Adrenal gland (tissue), 9 donors: ENCODE measurements at regions not wholly inside any gene's neighbourhood (a gene's known extent, or its start where the extent isn't known, plus 50 kb on each side); places are given as distances from the start of the nearest gene placed in this dataset.
"Not testable (repeated sequence)": the region's sequence is repeated elsewhere in the genome, so short reads cannot be mapped to it uniquely, and the experiment has no call there.

Experiments used
- DNase-seq, 7 donors: peaks; one replicate each; pipeline ENCODE4 v3.0.0-alpha.2; 2019 to 2020
- H3K27ac ChIP-seq, 5 donors: fragments of 200-600 bp; sonication (generic) in 4 of 5; 1 replicate in 3 of 5; 2 replicates in 2 of 5; pipeline versions ENCODE4 v1.5.1 to v1.8.0; 2016 to 2020; ENCODE audit warnings: mild to moderate bottlenecking in 1 of 5
- H3K27me3 ChIP-seq: fragments of 200-600 bp; 2 replicates; pipeline ENCODE4 v1.8.0; 2021
- H3K36me3 ChIP-seq, 2 donors: fragments of 200-600 bp; replicated peaks in 1 of 2; 1 replicate in 1 of 2; 2 replicates in 1 of 2; pipeline versions ENCODE4 v1.5.1 to v1.8.0; 2018 to 2022
- H3K4me1 ChIP-seq, 2 donors: fragments of 200-600 bp; replicated peaks in 1 of 2; 1 replicate in 1 of 2; 2 replicates in 1 of 2; pipeline versions ENCODE4 v1.5.1 to v1.8.0; 2018 to 2021
- H3K4me3 ChIP-seq, 4 donors: fragments of 200-600 bp; sonication (generic) in 3 of 4; one replicate each; pipeline ENCODE4 v1.5.1; 2016 to 2018
- H3K9me3 ChIP-seq, 3 donors: fragments of 200-600 bp; sonication (generic) in 1 of 3; replicated peaks in 1 of 3; 1 replicate in 2 of 3; 2 replicates in 1 of 3; pipeline versions ENCODE4 v1.5.1 to v1.8.0; 2016 to 2021
- POLR2A ChIP-seq, 2 donors: fragments of 450-650 bp; IDR thresholded peaks; one replicate each; pipeline ENCODE4 v1.6.1; 2017; ENCODE audit warnings: antibody characterized with exemption in 2 of 2, mild to moderate bottlenecking in 2 of 2, moderate library complexity in 1 of 2
- WGBS, 4 donors: extraction: QIAGEN DNeasy Blood & Tissue Kit in 2 of 4; methylation state at CpG; one replicate each; pipeline versions ENCODE4 v1.1.5 to v1.1.7; 2013 to 2017; 5-methylcytosine and 5-hydroxymethylcytosine counted together
- intact Hi-C, 2 donors: fragments of 100-400 bp; cut with DNase I; formaldehyde crosslinking; loops; one replicate each; pipeline versions ENCODE4 v1.14.1 to v1.15.0; 2022 to 2023
- TF ChIP-seq, protein P1 (sequence below), 6 experiments: fragments of 450-650 bp in 4 of 6; fragments of 200-600 bp in 2 of 6; sonication (generic) in 1 of 6; IDR thresholded peaks; 1 replicate in 5 of 6; 2 replicates in 1 of 6; pipeline versions ENCODE4 v1.5.1 to v1.8.0; 2016 to 2021; ENCODE audit warnings: antibody characterized with exemption in 6 of 6, mild to moderate bottlenecking in 2 of 6, moderate library complexity in 1 of 6
- donor health status: healthy with polysubstance abuse.
- donor health status: Bipolar disorder and iron deficiency.
- donor health status: DM: yes; HTN: yes; CAD: no.
- donor health status: DM: no; HTN: no; CAD: no.
- donor health status: DM: no; HTN: no; CAD: no.

DNA sequence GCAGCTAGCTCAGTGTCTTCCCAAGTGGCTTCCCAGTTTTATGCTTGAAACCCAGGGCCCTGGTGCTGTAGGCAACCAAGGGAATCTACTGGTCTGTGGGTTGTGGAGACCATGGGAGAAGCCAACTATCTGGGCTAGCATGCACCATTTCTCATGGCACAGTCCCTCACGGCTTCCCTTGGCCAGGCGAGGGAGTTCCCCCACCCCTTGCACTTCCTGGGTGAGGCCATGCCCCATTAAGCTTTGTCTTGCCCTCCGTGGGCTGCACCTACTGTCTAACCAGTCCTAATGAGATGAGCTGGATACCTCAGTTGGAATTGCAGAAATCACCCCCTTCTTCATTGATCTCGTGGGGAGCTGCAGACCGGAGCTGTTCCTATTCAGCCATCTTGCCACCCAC is 1152.0 kb downstream of the KHDRBS2 start:
- Histone ChIP-seq H3K9me3 (no peaks in the 10 kb centered on the region), H3K27me3 (no peaks in the 10 kb centered on the region), H3K4me1 (no peaks in the 10 kb centered on the region), H3K27ac (no peak overlapping the region), H3K36me3 (no peaks in the 10 kb centered on the region), H3K4me3 (no peak overlapping the region)
- intact Hi-C loops = no loop called here
- TF ChIP-seq POLR2A (IDR thresholded peaks at IDR 0.05) = no peak
- TF ChIP-seq, protein P1, sequence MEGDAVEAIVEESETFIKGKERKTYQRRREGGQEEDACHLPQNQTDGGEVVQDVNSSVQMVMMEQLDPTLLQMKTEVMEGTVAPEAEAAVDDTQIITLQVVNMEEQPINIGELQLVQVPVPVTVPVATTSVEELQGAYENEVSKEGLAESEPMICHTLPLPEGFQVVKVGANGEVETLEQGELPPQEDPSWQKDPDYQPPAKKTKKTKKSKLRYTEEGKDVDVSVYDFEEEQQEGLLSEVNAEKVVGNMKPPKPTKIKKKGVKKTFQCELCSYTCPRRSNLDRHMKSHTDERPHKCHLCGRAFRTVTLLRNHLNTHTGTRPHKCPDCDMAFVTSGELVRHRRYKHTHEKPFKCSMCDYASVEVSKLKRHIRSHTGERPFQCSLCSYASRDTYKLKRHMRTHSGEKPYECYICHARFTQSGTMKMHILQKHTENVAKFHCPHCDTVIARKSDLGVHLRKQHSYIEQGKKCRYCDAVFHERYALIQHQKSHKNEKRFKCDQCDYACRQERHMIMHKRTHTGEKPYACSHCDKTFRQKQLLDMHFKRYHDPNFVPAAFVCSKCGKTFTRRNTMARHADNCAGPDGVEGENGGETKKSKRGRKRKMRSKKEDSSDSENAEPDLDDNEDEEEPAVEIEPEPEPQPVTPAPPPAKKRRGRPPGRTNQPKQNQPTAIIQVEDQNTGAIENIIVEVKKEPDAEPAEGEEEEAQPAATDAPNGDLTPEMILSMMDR (IDR thresholded peaks at IDR 0.05) = no peak
- 70 to 84% (median 77%) methylated on average over 4 to 5 of the region's 5 CpGs for WGBS, 4 donors
- no peak for DNase-seq

DNA sequence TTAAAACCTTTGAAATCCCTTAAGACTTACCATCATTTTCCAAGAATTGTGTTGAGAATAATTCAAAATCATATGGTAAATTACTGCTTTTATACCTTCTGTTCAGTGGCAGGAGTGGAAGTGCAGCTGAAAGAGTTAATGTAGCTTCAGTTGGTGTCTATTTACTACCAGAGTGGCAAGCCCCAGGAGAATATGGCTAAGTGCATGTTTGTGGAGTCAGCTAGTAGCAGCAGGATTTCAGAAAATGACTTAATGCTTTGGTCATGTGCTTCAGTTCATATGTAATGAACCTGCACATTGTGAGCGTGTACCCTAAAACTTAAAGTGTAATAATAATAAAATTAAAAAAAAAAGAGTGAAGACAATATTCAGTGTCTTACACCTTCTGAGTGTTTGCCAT is 1171.8 kb downstream of the KHDRBS2 start:
- H3K9me3 ChIP-seq, H3K4me1 ChIP-seq, H3K27ac ChIP-seq, H3K36me3 ChIP-seq, intact Hi-C loops, H3K4me3 ChIP-seq, DNase-seq, H3K27me3 ChIP-seq: not testable (repeated sequence)
- WGBS, 4 donors = 65 to 94% (median 80%) methylated on average over 1 of the region's 1 CpG

DNA sequence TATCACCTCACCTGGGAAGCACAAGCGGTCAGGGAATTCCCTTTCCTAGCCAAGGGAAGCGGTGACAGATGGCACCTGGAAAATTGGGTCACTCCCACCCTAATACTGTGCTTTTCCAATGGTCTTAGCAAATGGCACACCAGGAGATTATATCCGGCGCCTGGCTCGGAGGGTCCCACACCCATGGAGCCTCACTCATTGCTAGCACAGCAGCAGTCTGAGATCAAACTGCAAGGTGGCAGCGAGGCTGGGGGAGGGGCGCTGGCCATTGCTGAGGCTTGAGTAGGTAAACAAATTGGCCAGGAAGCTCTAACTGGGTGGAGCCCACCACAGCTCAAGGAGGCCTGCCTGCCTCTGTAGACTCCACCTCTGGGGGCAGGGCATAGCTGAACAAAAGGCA is 1178.1 kb downstream of the KHDRBS2 start:
- H3K4me1 ChIP-seq, H3K36me3 ChIP-seq, H3K27me3 ChIP-seq, H3K27ac ChIP-seq, H3K9me3 ChIP-seq, intact Hi-C loops, H3K4me3 ChIP-seq, DNase-seq: not testable (repeated sequence)
- 83 to 93% (median 91%) methylated on average over 3 to 7 of the region's 7 CpGs for WGBS, 4 donors

DNA sequence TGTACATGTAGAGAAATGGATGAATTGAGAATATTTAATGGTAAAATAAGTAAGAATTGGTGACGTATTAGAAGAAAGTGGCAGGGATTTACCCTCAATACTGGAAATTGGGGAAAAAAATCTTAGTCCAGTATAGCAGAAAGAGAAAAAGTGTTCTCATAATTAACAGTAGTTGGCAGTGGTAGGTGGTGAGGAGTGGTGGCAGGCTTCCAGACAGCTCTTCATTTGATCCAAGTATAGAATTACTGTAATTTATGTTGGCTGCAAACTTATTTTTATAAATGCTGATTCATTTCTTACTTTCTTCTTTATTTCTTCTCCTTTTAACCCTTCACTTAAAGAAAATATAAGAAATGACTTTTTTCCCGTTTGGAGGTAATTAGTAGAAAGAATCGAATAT is 1182.4 kb downstream of the KHDRBS2 start:
- peak in 2 of 7 donors; percentile 15 to 40 for DNase-seq
- H3K27ac ChIP-seq, H3K4me1 ChIP-seq, H3K4me3 ChIP-seq, H3K27me3 ChIP-seq, H3K36me3 ChIP-seq, intact Hi-C loops, H3K9me3 ChIP-seq: not testable (repeated sequence)
- WGBS, 4 donors = 62 to 69% (median 67%) methylated on average over 3 of the region's 3 CpGs

DNA sequence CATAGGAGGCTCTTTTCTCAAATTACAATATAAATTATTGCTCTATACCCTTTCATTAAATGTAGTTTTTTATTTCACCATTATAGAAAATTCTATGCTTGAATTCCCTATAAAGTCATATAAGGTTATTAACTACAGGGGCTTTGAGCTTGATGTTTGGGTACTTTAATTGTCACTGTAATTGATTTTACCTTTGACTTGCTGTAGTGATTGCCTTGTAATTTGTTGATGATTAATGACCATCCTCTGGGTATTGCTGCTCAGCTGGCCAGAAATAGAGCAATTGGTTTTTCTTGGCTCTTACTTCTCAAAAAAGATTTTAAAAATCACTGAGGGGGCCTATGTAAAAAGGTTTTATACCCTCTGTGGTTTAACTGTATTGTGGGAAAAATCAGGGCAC is 1186.0 kb downstream of the KHDRBS2 start:
- TF ChIP-seq POLR2A (IDR thresholded peaks at IDR 0.05) = no peak
- TF ChIP-seq, protein P1 (IDR thresholded peaks at IDR 0.05) = no peak
- Histone ChIP-seq H3K4me3 (no peak overlapping the region), H3K27me3 (no peaks in the 10 kb centered on the region), H3K36me3 (no peaks in the 10 kb centered on the region), H3K9me3 (no peaks in the 10 kb centered on the region), H3K27ac (no peak overlapping the region), H3K4me1 (peaks cover 5 to 6% of the 10 kb centered on the region in 2 donors)
- intact Hi-C loops = no loop called here
- DNase-seq = no peak

DNA sequence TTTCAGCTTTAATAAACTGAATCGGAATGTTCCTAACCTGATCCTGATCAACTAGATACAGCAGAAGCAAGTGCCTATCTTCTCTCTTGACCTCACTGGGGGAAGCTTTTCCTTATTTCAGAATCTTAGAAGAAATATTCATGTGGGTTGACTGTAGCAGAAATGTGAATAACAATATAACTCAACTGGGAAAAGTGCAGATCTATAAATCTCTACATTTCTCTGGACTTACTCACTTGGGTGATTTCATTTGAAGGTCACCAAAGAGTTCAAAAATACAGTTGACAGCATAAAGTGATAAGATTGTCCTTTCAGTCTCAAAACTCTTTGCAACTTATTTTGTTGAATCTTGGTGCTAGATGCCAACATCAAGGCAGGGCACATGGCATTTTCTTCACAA is 1186.5 kb downstream of the KHDRBS2 start:
- H3K27me3 ChIP-seq, H3K36me3 ChIP-seq, intact Hi-C loops, H3K4me1 ChIP-seq, H3K4me3 ChIP-seq, H3K9me3 ChIP-seq, DNase-seq, H3K27ac ChIP-seq: not testable (repeated sequence)
- WGBS, 4 donors = 38 to 48% (median 45%) methylated on average over 1 of the region's 1 CpG

DNA sequence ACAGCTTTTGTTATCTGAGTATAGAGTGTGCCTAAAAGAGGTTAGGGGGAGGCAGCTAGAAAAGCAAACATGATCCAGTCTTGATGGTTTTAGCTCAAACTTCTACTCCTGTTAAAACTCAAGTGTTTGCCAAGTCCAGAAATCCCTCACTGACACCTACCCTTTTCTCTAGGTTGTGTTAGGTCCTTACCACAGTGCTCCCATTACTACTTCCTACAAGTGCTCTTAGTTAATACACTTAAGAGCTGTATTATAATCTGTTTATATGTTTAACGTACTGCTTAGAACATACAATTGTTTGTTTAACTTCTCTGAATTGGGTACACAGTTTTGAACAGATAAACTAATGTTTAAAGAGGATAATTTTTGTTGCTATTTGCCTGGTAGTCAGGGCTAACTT is 1198.0 kb downstream of the KHDRBS2 start:
- H3K4me1 ChIP-seq, H3K27me3 ChIP-seq, H3K9me3 ChIP-seq, H3K4me3 ChIP-seq, H3K36me3 ChIP-seq, DNase-seq, intact Hi-C loops, H3K27ac ChIP-seq: not testable (repeated sequence)
- WGBS, 4 donors = 69 to 76% (median 74%) methylated on average over 1 of the region's 1 CpG
